ENCODE measurements at regions not wholly inside any gene's neighbourhood (a gene's known extent, or its start where the extent isn't known, plus 50 kb on each side); places are given as distances from the start of the nearest gene placed in this dataset.

GRCh38 chr14:29310210-29310609 lies 543.6 kb downstream of the FOXG1 start:
- no peak for DNase-seq

GRCh38 chr14:29310757-29311156 lies 544.2 kb downstream of the FOXG1 start:
- DNase-seq, result no peak

- no peak for DNase-seq
These were observed 545.4 kb downstream of the FOXG1 start for GRCh38 chr14:29311983-29312382.

- DNase-seq, result no peak
These were observed 550.3 kb downstream of the FOXG1 start for GRCh38 chr14:29316936-29317335.

GRCh38 chr14:29317423-29317822 lies 550.8 kb downstream of the FOXG1 start:
- no peak for DNase-seq

- DNase-seq, result no peak
These were observed 553.7 kb downstream of the FOXG1 start for GRCh38 chr14:29320286-29320685.

- no peak for DNase-seq
These were observed 555.1 kb downstream of the FOXG1 start for GRCh38 chr14:29321646-29322045.

GRCh38 chr14:29339494-29340172 lies 573.0 kb downstream of the FOXG1 start:
- no peak for DNase-seq

GRCh38 chr14:29348504-29348903 lies 579.1 kb downstream of the PRKD1 start:
- no peak for DNase-seq

GRCh38 chr14:29350496-29350895 lies 577.2 kb downstream of the PRKD1 start:
- DNase-seq, result no peak

GRCh38 chr14:29351996-29352705 lies 575.5 kb downstream of the PRKD1 start:
- DNase-seq, result no peak

GRCh38 chr14:29352706-29353080 lies 575.0 kb downstream of the PRKD1 start:
- no peak for DNase-seq

- no peak for DNase-seq
These were observed 574.1 kb downstream of the PRKD1 start for GRCh38 chr14:29353513-29353912.

- DNase-seq, result no peak
These were observed 573.2 kb downstream of the PRKD1 start for GRCh38 chr14:29354486-29354885.

- DNase-seq, result peak; percentile 50 to 57
These were observed 572.3 kb downstream of the PRKD1 start for GRCh38 chr14:29355331-29355730.

GRCh38 chr14:29355846-29356245 lies 571.8 kb downstream of the PRKD1 start:
- DNase-seq, result no peak

GRCh38 chr14:29360656-29361055 lies 567.0 kb downstream of the PRKD1 start:
- DNase-seq, result no peak

- no peak for DNase-seq
These were observed 557.6 kb downstream of the PRKD1 start for GRCh38 chr14:29370024-29370423.

- DNase-seq, result no peak
These were observed 551.4 kb downstream of the PRKD1 start for GRCh38 chr14:29376237-29376636.

GRCh38 chr14:29380826-29381225 lies 546.8 kb downstream of the PRKD1 start:
- DNase-seq, result no peak

- DNase-seq, result no peak
These were observed 539.1 kb downstream of the PRKD1 start for GRCh38 chr14:29388571-29388970.

- peak; percentile 85 to 95 for DNase-seq
These were observed 537.4 kb downstream of the PRKD1 start for GRCh38 chr14:29390081-29390832.

GRCh38 chr14:29391231-29391630 lies 536.4 kb downstream of the PRKD1 start:
- no peak for DNase-seq

- DNase-seq, result no peak
These were observed 535.8 kb downstream of the PRKD1 start for GRCh38 chr14:29391801-29392200.
